ENCODE measurements at regions not wholly inside any gene's neighbourhood (a gene's known extent, or its start where the extent isn't known, plus 50 kb on each side); places are given as distances from the start of the nearest gene placed in this dataset.

DNA sequence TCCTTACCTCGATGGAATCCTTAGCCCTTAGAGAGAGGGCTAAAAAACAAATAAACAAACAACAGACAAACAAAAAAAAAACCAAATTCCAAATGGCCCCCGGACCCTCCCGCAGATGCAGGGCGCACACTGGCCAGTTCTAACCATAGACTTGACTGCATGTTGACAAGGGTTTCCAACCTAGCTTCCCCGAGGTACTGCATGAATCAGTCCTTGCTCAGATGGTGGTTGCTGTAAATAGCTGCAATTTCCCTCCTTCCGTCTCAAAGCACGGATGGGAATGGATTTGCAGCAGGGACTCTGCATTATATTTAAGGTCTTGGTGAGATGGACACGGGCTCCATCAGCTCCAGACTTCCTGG is 162.8 kb downstream of the CD47 start:
- TF ChIP-seq, protein P1, sequence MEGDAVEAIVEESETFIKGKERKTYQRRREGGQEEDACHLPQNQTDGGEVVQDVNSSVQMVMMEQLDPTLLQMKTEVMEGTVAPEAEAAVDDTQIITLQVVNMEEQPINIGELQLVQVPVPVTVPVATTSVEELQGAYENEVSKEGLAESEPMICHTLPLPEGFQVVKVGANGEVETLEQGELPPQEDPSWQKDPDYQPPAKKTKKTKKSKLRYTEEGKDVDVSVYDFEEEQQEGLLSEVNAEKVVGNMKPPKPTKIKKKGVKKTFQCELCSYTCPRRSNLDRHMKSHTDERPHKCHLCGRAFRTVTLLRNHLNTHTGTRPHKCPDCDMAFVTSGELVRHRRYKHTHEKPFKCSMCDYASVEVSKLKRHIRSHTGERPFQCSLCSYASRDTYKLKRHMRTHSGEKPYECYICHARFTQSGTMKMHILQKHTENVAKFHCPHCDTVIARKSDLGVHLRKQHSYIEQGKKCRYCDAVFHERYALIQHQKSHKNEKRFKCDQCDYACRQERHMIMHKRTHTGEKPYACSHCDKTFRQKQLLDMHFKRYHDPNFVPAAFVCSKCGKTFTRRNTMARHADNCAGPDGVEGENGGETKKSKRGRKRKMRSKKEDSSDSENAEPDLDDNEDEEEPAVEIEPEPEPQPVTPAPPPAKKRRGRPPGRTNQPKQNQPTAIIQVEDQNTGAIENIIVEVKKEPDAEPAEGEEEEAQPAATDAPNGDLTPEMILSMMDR (IDR thresholded peaks at IDR 0.05; ENCODE audit: extremely low read depth, missing control alignments), result no peak
- DNase-seq (ENCODE audit: low spot score), result peak; percentile 36

DNA sequence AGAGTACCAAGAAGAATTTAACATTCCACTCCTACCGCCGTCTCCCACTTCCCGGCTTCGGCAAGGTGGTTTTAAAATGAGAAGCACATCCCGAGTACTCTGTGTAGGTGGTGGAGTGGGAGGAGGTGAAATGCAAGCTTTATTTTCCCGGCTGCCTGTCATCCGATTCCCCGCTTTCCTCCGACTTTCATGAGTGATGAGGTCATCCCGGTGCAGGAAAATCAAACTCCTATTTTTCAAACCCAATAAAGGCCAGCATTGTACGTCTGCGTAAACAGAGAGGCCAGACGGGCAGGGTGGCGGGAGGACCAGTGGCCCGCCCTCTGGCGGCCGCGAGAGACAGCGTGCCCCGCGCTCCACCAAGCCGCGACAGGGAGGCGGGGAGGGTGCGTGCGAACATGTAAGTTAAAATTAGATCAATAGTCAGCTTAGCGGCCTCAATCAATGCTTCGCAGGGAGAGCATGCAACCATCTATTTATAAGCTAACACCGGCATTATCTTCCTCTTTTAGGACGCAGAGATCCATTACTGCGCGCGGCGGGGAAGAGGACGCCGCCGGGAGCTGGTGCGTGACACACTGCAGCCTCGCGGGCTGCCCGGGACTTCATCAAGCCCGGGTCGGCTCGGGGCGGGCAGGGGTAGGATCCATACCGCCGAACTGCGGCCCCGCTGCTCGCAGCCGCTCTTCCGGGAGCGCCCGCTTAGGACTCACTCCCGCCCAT is 163.3 kb downstream of the CD47 start:
- DNase-seq (ENCODE audit: low spot score), result peak; percentile 86
- TF ChIP-seq, protein P1 (IDR thresholded peaks at IDR 0.05; ENCODE audit: extremely low read depth, missing control alignments), result peak; percentile 95

DNA sequence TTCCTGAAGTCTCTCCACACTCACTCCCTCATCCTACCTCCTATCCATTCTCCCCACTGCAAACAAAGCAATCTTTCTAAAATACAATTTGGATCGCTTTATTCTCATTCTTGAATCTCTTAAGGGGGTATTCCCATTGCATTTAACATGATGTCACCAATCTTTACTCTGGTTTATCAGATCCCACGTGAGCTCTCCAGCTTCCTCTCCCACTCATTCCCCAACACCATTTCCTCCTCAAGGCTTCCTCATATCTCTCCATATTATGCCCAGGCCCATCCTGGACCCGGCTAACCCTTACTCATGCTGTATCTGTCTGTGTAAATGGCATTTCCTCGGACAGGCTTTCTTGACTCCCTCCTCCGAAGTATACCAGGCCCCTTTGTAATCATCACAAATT is 165.0 kb downstream of the CD47 start:
- DNase-seq (ENCODE audit: low spot score), result no peak
- TF ChIP-seq, protein P1 (IDR thresholded peaks at IDR 0.05; ENCODE audit: extremely low read depth, missing control alignments), result no peak

DNA sequence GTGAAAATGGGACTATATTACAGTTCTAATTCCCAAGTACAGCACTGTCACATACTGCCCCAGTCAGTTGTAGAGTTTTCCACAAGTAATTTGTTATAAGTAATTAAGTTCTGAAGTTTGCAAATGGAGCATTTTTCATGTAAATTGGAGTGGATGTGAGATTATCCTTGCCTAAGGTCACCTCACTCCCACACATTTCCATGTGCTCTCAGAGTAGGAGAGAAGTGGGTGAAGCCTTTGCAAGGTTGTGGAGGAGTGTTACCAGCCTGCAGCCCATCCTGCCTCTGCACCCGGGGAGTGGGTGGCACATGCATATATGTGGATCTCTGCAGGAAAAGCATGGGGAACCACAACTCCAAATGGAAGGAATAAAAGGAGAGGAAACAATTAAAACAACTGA is 169.8 kb downstream of the CD47 start:
- TF ChIP-seq, protein P1 (IDR thresholded peaks at IDR 0.05; ENCODE audit: extremely low read depth, missing control alignments), result no peak
- no peak for DNase-seq (ENCODE audit: low spot score)

DNA sequence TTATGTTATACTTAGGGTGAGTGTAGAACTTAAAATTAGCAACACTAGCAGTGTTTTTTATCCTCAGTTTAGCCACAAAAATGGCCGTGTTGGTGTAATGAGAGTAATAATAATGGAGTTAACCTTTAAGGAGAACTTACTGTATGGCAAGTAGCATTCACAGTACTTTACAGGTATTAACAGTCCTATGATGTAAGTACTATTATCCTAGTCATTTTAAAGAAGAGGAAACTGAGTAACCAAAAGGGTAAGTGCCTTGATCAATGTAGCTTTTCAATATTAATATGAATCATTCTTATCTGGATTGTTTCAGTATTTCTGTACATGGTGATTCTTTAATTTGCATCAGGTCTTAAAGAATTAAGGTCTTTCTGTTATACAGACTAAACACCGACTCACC is 170.3 kb downstream of the CD47 start:
- TF ChIP-seq, protein P1 (IDR thresholded peaks at IDR 0.05; ENCODE audit: extremely low read depth, missing control alignments), result no peak
- DNase-seq (ENCODE audit: low spot score), result no peak

DNA sequence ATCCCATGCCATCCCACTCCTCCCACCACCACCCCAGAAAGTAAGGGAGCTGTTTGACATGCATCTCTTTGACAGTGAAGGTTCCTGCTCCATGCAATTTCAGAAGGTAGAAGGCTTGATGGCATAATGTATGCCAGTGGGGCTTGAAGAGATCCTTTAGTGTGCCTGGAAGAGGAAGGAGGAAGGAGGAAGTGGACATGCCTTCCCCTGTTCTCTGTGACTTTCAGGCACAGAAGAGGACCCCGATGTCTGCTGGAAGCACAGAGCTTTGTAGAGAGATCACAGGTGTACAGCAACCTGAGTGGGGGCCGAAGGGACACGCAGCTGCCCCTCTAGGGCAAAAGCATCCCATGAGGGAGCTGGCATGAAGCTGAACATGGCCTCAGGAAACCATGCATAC is 171.6 kb downstream of the CD47 start:
- TF ChIP-seq, protein P1 (IDR thresholded peaks at IDR 0.05; ENCODE audit: extremely low read depth, missing control alignments), result no peak
- no peak for DNase-seq (ENCODE audit: low spot score)

DNA sequence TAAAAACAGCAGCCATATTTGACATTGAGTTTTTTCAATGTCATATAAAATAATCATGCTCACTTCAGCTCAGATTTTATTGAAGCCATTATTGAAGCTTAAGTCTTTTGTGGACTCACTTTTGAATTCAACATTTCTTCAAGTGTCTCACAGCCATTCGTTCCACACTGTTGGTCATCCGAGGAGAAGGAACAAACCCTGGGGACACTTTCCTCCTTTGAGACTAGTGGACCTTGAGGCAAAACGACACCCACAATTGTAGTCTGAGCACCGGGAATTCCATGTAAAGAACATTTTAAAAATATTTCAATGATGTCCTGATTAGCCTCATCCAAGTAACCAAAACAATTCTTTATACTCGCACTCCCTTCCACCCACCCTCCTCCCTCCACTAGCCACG is 174.7 kb downstream of the CD47 start:
- DNase-seq (ENCODE audit: low spot score), result no peak
- TF ChIP-seq, protein P1 (IDR thresholded peaks at IDR 0.05; ENCODE audit: extremely low read depth, missing control alignments), result no peak
